K562 (cell line): ENCODE measurements at regions not wholly inside any gene's neighbourhood (a gene's known extent, or its start where the extent isn't known, plus 50 kb on each side); places are given as distances from the start of the nearest gene placed in this dataset.

Experiments used
- ATAC-seq: fragments of 200-7000 bp; cut with Tn5 transposase; 3 replicates; pipeline ENCODE4 v1.9.1; 2020; ENCODE audit warnings: moderate library complexity
- BruUV-seq: library from RNA; stranded (reverse); fragments of 400-500 nt; replicated peaks from 2 replicates; lab custom pipeline; 2021; lab: Mats Ljungman, UMichigan
- CTCF ChIA-PET: fragments of 300-600 bp; formaldehyde crosslinking; extraction: SDS; loops from one replicate; lab custom pipeline; 2021; ENCODE audit warnings: low intra/inter-chr PET ratio; lab: Yijun Ruan, JAX
- POLR2A ChIA-PET: fragments of 300-600, 350-650 bp; sonication (Branson Sonifier 250); formaldehyde crosslinking; extraction: SDS; loops from one replicate; lab custom pipeline; 2021; ENCODE audit warnings: antibody characterized with exemption, inconsistent platforms; lab: Yijun Ruan, JAX
- DNase-seq, 4 experiments: peaks; one replicate each; pipeline versions ENCODE4 v3.0.0 to v3.0.0-alpha.2; 2011 to 2018; ENCODE audit warnings: low spot score in 3 of 4, mixed read lengths in 3 of 4; ENCODE audit errors: extremely low read depth in 1 of 4
- FAIRE-seq: peaks from 2 replicates; lab custom pipeline; 2011; peaks lifted over from hg19 to GRCh38; lab: Jason Lieb, UNC
- H2AFZ ChIP-seq: 2 replicates; pipeline ENCODE4 v1.6.0; 2011; ENCODE audit warnings: low read depth, low read length, control low read depth, inconsistent platforms
- H3K27ac ChIP-seq: fragments of 200-600 bp; 3 replicates; pipeline ENCODE4 v1.8.0; 2011; ENCODE audit warnings: low read depth, mild to moderate bottlenecking, control low read depth, inconsistent platforms, low read length, moderate library complexity, mixed read lengths; ENCODE audit errors: extremely low read depth
- H3K27me3 ChIP-seq, 2 experiments: fragments of 300-600 bp in 1 of 2; 2 replicates in 1 of 2; 3 replicates in 1 of 2; pipeline versions ENCODE4 v1.6.0 to v1.8.0; 2011; ENCODE audit warnings: inconsistent platforms in 2 of 2, low read length in 2 of 2, mild to moderate bottlenecking in 1 of 2, mixed read lengths in 1 of 2, moderate library complexity in 1 of 2; ENCODE audit not compliant: control insufficient read depth in 2 of 2, insufficient read depth in 2 of 2
- H3K36me3 ChIP-seq: fragments of 300-600 bp; 3 replicates; pipeline ENCODE4 v1.8.0; 2011; ENCODE audit warnings: mild to moderate bottlenecking, low read length, inconsistent platforms; ENCODE audit not compliant: control insufficient read depth, insufficient read depth
- H3K4me1 ChIP-seq, 2 experiments: fragments of 200-600 bp in 1 of 2; replicated peaks in 1 of 2; 2 replicates in 1 of 2; 3 replicates in 1 of 2; pipeline versions ENCODE4 v1.5.1 to v1.8.0; 2011; ENCODE audit warnings: inconsistent platforms in 2 of 2, low read length in 2 of 2, mild to moderate bottlenecking in 1 of 2, mixed read lengths in 1 of 2, moderate library complexity in 1 of 2; ENCODE audit not compliant: control insufficient read depth in 2 of 2, insufficient read depth in 2 of 2
- H3K4me2 ChIP-seq: 2 replicates; pipeline ENCODE4 v1.6.1; 2011; ENCODE audit warnings: low read length, control low read depth, inconsistent platforms, mixed read lengths; ENCODE audit not compliant: insufficient read depth
- H3K4me3 ChIP-seq: fragments of 200-600 bp; sonication (generic), shearing (Covaris generic); 2 replicates; pipeline ENCODE4 v1.5.1; 2016; ENCODE audit warnings: control low read depth, inconsistent platforms
- H3K79me2 ChIP-seq: fragments of 200-600 bp; 3 replicates; pipeline ENCODE4 v1.8.0; 2011; ENCODE audit warnings: low read length, inconsistent platforms; ENCODE audit not compliant: control insufficient read depth, insufficient read depth
- H3K9ac ChIP-seq, 2 experiments: 2 replicates each; pipeline versions ENCODE4 v1.6.0 to v1.6.1; 2011; ENCODE audit warnings: low read depth in 2 of 2, low read length in 2 of 2, control low read depth in 1 of 2, inconsistent platforms in 1 of 2, mild to moderate bottlenecking in 1 of 2, mixed read lengths in 1 of 2; ENCODE audit not compliant: insufficient read depth in 1 of 2
- H3K9me1 ChIP-seq: one replicate; pipeline ENCODE4 v1.6.0; 2011; ENCODE audit warnings: inconsistent platforms, mild to moderate bottlenecking, low read length, moderate library complexity; ENCODE audit not compliant: control insufficient read depth, insufficient read depth
- H3K9me3 ChIP-seq: replicated peaks from 2 replicates; pipeline ENCODE4 v1.5.1; 2011; ENCODE audit warnings: low read depth, low read length, inconsistent platforms; ENCODE audit not compliant: control insufficient read depth, insufficient read depth
- H4K20me1 ChIP-seq: replicated peaks from 2 replicates; pipeline ENCODE4 v1.6.1; 2011; ENCODE audit warnings: low read length, inconsistent platforms, mixed read lengths; ENCODE audit not compliant: control insufficient read depth, insufficient read depth
- CBFA2T3 ChIP-seq: fragments of 450-650 bp; IDR thresholded peaks from 2 replicates; pipeline ENCODE4 v1.6.1; 2017
- DPF2 ChIP-seq: fragments of 450-650 bp; IDR thresholded peaks from 2 replicates; pipeline ENCODE4 v1.6.1; 2016
- ETS2 ChIP-seq: IDR thresholded peaks from 2 replicates; pipeline ENCODE4 v1.6.1; 2016; ENCODE audit warnings: borderline replicate concordance, missing genetic modification characterization, mild to moderate bottlenecking, moderate library complexity, missing compliant biosample characterization; ENCODE audit not compliant: poor library complexity, severe bottlenecking
- FUS ChIP-seq: fragments of 200-400 bp; formaldehyde crosslinking; optimal IDR thresholded peaks from 2 replicates; pipeline ENCODE3; 2017; ENCODE audit warnings: low read depth, low read length
- KLF10 ChIP-seq: fragments of 250-450 bp; sonication (Bioruptor Pico); IDR thresholded peaks from 2 replicates; pipeline ENCODE4 v1.6.1; 2021; ENCODE audit warnings: matching md5 sums
- MAFF ChIP-seq: IDR thresholded peaks from 2 replicates; pipeline ENCODE4 v1.6.1; 2012; ENCODE audit warnings: low read length, improper control_type of control experiment
- NEUROD1 ChIP-seq: fragments of 150-350 bp; IDR thresholded peaks from 2 replicates; pipeline ENCODE4 v1.6.1; 2014; ENCODE audit warnings: borderline replicate concordance, low read length, low read depth; ENCODE audit not compliant: partially characterized antibody
- PCBP2 ChIP-seq: fragments of 200-400 bp; formaldehyde crosslinking; IDR thresholded peaks from 2 replicates; pipeline ENCODE4 v1.6.1; 2018; ENCODE audit warnings: low read length, low read depth, mild to moderate bottlenecking, moderate library complexity; ENCODE audit not compliant: poor library complexity, severe bottlenecking
- POLR2AphosphoS5 ChIP-seq: IDR thresholded peaks from 2 replicates; pipeline ENCODE4 v1.6.1; 2011; ENCODE audit warnings: mild to moderate bottlenecking, low read depth, low read length, moderate library complexity; ENCODE audit not compliant: control insufficient read depth, insufficient read depth
- PTTG1 ChIP-seq: fragments of 450-650 bp; IDR thresholded peaks from 2 replicates; pipeline ENCODE4 v1.6.1; 2016; ENCODE audit warnings: low read depth, mild to moderate bottlenecking, missing genetic modification characterization, missing compliant biosample characterization
- TBP ChIP-seq: optimal IDR thresholded peaks from 2 replicates; pipeline ENCODE3; 2011; ENCODE audit warnings: low read depth, low read length, improper control_type of control experiment
- ZBTB7A ChIP-seq: IDR thresholded peaks from 2 replicates; pipeline ENCODE4 v1.6.1; 2011; ENCODE audit warnings: low read depth, mild to moderate bottlenecking, low read length, moderate library complexity, borderline replicate concordance; ENCODE audit not compliant: control insufficient read depth
- ZNF212 ChIP-seq: fragments of 450-650 bp; formaldehyde crosslinking; IDR thresholded peaks from 2 replicates; pipeline ENCODE4 v1.4.0; 2020; ENCODE audit warnings: mild to moderate bottlenecking
- ZNF699 ChIP-seq: fragments of 250-450 bp; sonication (Bioruptor Pico); IDR thresholded peaks from 2 replicates; pipeline ENCODE4 v1.8.0; 2021; ENCODE audit warnings: mild to moderate bottlenecking, moderate library complexity; ENCODE audit not compliant: insufficient replicate concordance
- WGBS: fragments of 100-300 bp; shearing (Covaris generic); methylation state at CpG from one replicate; pipeline ENCODE4 v1.1.6; 2016; ENCODE audit warnings: low coverage, mixed read lengths; ENCODE audit not compliant: insufficient coverage; ENCODE audit errors: missing lambda C conversion rate; 5-methylcytosine and 5-hydroxymethylcytosine counted together
- in situ Hi-C: fragments of 300-500 bp; cut with MboI; formaldehyde crosslinking; loops from 4 replicates; pipeline ENCODE4 v1.15.0; 2018; ENCODE audit warnings: inconsistent platforms, mixed read lengths
- intact Hi-C: fragments of 100-400 bp; cut with micrococcal nuclease; formaldehyde crosslinking; loops from 2 replicates; pipeline ENCODE4 v1.14.2; 2022
- TF ChIP-seq, protein P1 (sequence below): fragments of 250-450 bp; sonication (Bioruptor Pico); IDR thresholded peaks from 2 replicates; pipeline ENCODE4 v1.8.0; 2022; ENCODE audit warnings: moderate library complexity, mild to moderate bottlenecking, inconsistent platforms

DNA sequence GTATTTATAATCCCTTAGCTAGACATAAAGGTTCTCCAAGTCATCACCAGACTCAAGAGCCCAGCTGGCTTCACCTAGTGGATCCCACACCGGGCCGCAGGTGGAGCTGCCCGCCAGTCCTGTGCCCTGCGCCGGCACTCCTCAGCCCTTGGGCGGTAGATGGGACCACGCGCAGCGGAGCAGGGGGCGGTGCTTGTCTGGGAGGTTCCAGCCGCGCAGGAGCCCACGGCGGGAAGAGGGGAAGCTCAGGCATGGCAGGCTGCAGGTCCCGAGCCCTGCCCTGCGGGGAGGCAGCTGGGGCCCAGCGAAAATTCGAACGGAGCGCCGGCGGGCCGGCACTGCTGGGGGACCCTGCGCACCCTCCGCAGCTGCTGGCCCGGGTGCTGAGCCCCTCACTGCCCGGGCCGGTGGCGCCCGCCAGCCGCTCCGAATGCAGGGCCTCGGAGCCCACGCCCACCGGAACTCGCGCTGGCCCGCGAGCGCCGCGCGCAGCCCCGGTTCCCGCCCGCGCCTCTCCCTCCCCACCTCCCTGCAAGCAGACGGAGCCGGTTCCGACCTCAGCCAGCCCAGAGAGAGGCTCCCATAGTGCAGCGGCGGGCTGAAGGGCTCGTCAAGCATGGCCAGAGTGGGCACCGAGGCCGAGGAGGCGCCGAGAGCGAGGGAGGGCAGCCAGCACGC, 675.6 kb downstream of the REEP3 start:
- in situ Hi-C loops = no loop called here
- Histone ChIP-seq H2AFZ (0 out of 2 replicates have a peak overlapping the region, but pooled peaks have one; percentile 9), H3K4me1 (peaks cover 0 to 3% of the 10 kb centered on the region in 2 experiments; a peak in 1 of 5 replicates), H3K9ac (no peak overlapping the region), H3K36me3 (no peaks in the 10 kb centered on the region), H3K4me3 (no peak overlapping the region), H3K4me2 (no peak overlapping the region; the same call in 1 of the 2 replicates), H4K20me1 (no peaks in the 10 kb centered on the region), H3K79me2 (no peaks in the 10 kb centered on the region), H3K9me3 (no peaks in the 10 kb centered on the region), H3K27me3 (no peaks in the 10 kb centered on the region), H3K9me1 (no peaks in the 10 kb centered on the region), H3K27ac (no peak overlapping the region)
- 4% methylated on average over 33 of the region's 59 CpGs for WGBS
- no TSS peak for BruUV-seq
- ChIA-PET POLR2A (no interaction called here), CTCF (no interaction called here)
- FAIRE-seq = no peak
- ATAC-seq = no peak
- TF ChIP-seq TBP (no peak), FUS (no peak), POLR2AphosphoS5 (no peak), PTTG1 (tag) (no peak), KLF10 (CRISPR knock-in tag) (no peak), ZNF699 (CRISPR knock-in tag) (no peak), ETS2 (tag) (no peak), ZNF212 (CRISPR knock-in tag) (no peak), PCBP2 (no peak), CBFA2T3 (no peak), MAFF (no peak), DPF2 (no peak), NEUROD1 (no peak), ZBTB7A (no peak)
- TF ChIP-seq, protein P1, sequence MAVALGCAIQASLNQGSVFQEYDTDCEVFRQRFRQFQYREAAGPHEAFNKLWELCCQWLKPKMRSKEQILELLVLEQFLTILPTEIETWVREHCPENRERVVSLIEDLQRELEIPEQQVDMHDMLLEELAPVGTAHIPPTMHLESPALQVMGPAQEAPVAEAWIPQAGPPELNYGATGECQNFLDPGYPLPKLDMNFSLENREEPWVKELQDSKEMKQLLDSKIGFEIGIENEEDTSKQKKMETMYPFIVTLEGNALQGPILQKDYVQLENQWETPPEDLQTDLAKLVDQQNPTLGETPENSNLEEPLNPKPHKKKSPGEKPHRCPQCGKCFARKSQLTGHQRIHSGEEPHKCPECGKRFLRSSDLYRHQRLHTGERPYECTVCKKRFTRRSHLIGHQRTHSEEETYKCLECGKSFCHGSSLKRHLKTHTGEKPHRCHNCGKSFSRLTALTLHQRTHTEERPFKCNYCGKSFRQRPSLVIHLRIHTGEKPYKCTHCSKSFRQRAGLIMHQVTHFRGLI = no peak
- intact Hi-C loops = no loop called here
- DNase-seq = no peak
